Ramos (cell line): ENCODE measurements at regions not wholly inside any gene's neighbourhood (a gene's known extent, or its start where the extent isn't known, plus 50 kb on each side); places are given as distances from the start of the nearest gene placed in this dataset.

Experiments used
- in situ Hi-C: fragments of 300-500 bp; cut with MboI; formaldehyde crosslinking; loops from one replicate; pipeline ENCODE4 v1.14.3; 2022; ENCODE audit warnings: low sequenced_read_pairs; ENCODE audit not compliant: unreplicated experiment

DNA sequence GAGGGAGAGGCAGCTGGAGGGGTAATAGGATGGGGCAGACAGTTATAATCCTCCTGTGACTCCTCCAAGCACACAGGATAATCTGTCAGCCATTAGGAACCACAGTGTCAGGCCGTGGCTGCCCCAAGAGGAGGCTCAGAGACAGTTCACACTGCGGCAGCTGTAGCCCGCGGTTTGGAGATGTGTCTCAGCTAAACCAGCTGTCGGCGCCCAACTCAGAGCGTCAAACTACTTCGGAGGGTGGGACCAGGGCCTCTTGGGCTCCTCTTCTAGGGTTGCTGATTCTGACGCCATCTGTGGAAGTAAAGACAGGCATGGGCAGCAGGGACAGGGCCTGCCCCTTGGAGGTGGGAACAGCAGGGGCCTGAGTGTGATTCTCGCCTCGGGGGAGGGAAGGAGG, 309.8 kb downstream of the CDC5L start:
- in situ Hi-C loops, result no loop called here

GRCh38 chr6:44698602-44699001, 311.1 kb downstream of the CDC5L start:
- in situ Hi-C loops, result no loop called here

- in situ Hi-C loops, result no loop called here
Measured at GRCh38 chr6:44699082-44699481, 311.6 kb downstream of the CDC5L start.

DNA sequence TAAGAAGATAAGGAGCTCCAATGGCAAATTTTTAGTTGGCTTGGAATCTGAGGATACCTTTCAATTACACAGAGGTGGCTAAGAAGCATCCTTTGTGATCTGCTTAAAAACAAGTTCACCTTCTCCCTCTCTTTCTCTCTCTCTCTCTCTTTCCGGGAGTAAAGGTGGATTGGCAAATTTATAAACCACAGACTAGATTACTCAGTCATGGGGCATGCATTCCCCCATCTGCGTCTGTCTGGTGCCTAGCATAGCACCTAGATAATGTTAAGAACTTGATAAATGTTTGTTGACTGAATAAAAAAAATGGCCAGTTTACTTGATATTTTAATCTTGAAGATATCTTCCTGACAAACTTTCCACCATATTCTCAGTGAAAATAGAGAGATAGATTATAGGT, 312.3 kb downstream of the CDC5L start:
- in situ Hi-C loops, result no loop called here

DNA sequence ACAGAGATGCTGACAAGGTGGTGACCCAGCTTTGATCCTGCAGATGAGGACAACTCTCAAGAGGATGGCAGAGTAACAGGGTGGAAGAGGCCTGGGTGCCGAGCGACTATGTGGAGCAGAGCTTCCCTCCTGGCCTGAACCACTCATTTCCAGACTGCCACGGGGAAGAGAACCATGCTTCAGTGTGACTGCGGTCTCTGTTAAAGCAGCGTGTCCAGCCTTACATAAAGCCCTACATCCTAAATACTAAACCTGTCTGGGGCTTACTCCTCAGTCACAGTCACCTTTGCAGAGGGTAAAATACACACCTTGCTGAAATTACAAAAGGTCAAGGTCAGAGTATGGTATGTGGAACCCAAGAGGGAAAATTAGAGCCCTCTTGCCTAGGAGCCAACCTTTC, 312.9 kb downstream of the CDC5L start:
- in situ Hi-C loops, result no loop called here

DNA sequence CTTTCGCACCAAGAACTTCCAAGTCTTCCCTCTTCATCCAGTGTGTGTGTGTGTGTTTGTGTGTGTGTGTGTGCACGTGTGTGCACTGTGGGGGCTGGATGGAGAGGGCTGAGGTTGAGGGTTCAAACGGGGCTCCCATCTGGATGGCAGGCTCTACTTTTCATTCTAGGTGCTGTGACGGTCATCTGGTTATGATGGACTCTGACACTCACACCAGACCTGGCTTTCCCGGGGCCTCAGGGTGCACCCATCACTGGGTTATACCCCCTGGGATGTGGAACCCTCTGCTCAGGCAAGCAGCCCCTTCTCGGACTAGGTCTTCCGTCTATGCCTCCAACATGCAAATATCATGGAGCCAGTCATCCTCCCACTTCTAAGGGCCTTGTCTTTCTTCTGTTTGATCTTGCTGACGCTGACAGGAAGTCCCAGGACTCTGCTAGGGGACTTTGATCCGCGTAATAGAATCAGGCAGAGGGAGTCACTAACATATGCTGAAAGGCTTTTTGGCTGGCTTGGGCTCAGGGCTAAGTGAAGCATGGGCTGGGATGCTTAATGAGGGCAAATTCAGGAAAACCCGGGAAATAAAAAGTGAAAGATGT, 313.6 kb downstream of the CDC5L start:
- in situ Hi-C loops, result no loop called here

DNA sequence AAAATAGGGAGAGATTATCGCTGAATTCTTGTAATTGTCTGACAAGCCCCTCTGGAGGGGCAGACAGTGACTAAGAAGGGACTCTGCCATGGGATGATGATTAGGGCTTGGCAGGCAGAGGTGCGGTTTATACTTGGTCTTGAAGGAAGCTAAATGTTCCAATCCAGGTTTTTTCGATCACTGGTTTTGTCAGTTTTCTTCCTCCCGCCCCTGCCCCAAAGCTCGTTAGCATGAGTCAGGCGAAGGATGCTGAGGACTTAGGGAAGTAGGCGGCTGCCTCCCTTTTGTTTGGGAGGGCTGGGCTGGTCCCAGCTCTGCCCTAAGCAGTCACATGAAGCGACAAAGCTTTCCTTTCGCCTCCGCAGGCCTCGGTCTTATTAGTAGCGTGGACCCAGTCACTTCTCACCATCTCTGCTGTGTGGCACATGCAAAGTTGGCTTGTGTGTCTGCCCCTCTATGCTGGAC, 314.2 kb downstream of the CDC5L start:
- in situ Hi-C loops, result no loop called here

GRCh38 chr6:44702292-44702691, 314.8 kb downstream of the CDC5L start:
- in situ Hi-C loops, result no loop called here

GRCh38 chr6:44704240-44705150, 317.0 kb downstream of the CDC5L start:
- in situ Hi-C loops, result no loop called here

DNA sequence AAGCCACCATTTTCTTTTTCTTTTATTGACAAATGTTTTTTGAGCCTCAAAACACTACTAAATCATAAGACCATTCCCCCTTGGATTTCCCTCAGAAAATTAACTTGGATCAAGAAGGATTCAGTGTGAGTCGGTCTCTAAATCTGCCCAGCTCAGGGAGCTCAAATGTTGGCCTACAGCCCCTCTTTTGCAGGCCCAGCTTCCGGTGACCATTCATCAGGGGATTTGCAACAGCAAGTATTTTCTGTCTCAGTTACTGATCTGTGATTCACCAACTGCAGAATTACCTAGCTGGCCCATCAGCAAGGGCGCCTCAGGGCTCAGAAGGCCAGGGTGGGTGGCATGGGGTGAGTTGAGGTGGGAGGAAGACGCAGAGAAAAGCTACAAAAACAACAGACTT, 318.1 kb downstream of the CDC5L start:
- in situ Hi-C loops, result no loop called here

DNA sequence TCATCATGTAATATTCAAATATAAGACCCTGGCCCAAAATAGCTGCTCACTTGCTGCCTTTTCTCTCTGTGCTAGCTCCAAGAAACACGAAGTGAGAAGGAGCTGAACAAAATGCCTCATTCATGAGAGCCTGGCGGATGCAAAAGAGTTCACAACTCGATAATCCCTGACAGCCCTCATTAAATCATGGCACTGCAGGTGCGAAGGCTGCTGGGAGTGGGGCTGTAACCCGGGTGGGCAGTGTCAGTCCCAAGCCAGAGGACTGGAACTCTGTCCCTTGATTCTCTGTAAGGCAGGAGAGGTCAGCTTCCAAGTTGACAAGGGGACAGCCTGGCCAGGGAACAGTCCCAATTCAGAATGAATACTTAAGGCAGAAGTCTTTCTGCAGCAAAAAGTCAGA, 318.5 kb downstream of the CDC5L start:
- in situ Hi-C loops, result no loop called here

DNA sequence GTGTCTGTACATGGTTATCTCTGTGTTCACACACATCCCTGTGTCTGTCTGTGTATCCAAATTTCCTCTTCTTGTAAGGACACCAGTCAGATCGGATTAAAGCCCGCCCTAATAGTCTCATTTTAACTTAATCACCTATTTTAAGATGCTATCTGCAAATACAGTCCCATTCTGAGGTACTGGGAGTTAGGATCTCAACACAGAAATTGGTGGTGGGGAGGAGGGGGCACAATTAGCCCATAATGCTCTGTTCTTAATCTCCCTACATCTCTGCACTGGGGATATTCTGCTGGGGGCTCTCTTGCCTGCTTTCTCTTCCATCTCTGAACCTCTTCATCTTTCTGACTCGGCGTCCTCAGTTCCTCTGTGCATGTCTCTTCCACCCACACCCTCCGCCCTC, 320.7 kb downstream of the CDC5L start:
- in situ Hi-C loops, result no loop called here

- in situ Hi-C loops, result no loop called here
Measured at GRCh38 chr6:44712353-44713111, 325.0 kb downstream of the CDC5L start.

DNA sequence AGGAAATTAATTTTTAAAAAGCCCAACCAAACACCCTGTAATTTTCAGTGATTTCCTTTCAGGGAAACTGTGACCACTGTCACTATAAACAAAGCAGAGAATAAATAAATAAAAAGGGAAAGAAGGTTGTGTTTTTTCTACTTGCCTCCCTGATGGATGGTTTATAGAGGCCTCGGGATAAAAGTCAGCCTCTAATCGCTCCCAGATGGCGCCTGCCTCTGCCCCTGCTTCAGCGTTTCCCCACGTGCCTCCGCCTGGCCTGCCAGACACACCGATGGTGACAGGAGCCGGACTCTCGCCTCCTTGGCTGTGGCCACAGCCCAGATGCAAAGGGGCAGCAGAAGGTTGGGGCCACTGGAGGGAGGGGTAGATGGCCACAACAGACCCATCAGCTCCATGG, 327.7 kb downstream of the CDC5L start:
- in situ Hi-C loops, result no loop called here

DNA sequence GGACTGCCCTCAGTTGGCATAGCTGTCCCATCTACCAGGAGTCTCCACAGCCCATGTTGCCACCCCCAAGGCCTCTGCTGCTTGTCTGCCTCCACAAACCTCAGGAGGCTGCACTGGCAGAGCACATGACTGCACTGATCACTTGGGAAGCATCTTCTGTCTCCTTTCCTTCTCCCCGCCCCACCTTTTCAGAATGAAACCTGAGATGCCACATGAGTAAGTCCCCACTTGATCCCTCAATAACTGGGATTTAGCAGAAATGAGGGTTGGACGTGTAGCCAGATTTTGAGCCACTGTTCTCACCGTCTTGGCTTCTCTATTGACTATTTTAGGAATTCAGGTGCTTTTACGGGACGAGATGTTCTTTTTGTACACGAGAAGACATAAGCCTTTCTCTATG, 328.4 kb downstream of the CDC5L start:
- in situ Hi-C loops, result no loop called here

DNA sequence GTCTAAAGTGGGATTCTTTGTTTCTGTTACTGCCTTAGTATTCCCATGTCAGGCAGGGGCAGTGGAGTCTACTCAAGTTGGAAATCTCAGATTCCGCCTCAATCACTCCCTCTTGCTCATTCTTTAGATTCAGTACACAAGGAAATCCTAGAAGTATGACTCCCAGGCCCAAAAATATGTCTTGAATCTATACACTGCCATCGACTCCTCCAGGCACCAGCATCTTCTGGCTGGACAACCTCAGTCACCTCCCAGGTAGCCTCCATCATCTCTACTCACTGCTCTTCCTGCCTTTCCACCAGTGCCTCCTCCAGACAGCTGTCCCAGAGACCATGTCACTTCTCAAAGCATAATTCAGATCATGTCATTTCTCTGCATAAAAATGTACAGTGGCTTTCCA, 329.9 kb downstream of the CDC5L start:
- in situ Hi-C loops, result no loop called here

GRCh38 chr6:44721954-44722578, 334.6 kb downstream of the CDC5L start:
- in situ Hi-C loops, result no loop called here

DNA sequence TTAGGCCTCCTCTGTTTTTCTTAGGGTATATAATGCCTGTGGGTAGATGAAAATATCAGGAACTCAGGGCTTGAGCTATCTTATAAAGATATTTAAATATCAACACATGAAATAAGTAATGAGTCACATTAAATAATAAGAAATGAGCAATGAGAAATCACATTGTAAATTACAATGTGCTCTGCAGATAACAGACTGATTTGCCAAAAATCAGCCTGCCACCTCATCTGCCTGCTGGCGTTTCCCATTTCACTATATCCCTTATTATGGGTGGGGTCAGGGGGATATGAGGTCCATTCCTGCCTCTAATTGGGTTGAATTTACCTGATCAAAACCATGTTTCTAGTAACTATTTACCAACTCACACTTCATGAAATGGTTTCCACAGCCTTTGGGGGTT, 335.2 kb downstream of the CDC5L start:
- in situ Hi-C loops, result no loop called here

DNA sequence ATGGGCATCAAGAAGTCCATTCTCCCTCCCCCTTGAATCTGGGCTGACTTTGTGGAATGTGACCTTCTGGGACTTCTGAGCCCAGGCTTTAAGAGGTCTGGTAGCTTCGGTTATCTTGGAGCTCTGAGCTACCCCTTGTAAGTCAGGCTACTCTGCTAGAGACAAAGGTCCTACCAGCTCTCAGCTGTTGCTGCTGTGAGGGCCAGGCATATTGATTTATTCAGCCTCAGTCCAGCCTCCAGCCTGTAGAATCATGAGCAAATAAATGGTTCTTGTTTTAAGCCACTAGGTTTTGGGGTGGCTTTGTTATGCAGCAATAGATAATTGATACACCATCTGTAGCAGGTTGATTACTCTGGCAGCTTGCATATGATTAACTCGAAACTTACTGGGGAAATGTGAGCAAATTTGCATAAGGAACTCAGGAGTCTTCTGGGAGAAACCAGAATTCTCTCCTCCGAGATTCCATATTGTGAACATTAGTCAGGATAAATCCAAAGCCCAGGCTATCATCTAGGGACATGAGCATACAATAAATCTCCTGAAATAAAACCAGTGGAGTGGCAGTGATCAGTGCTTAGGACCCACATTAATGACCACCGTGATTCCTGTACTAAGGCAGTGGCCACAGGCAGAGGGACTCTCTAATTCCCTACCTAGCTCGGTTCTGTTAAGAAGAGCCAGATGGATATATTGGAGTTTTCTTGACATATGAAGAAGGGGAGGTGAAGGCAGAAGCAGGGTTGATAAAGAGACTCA, 336.1 kb downstream of the CDC5L start:
- in situ Hi-C loops, result no loop called here

GRCh38 chr6:44725070-44725469, 337.6 kb downstream of the CDC5L start:
- in situ Hi-C loops, result no loop called here
